MCF 10A (cell line): ENCODE measurements at regions not wholly inside any gene's neighbourhood (a gene's known extent, or its start where the extent isn't known, plus 50 kb on each side); places are given as distances from the start of the nearest gene placed in this dataset.

Experiments used
- BruUV-seq: library from RNA; stranded (reverse); fragments of 400-500 nt; replicated peaks from 2 replicates; lab custom pipeline; 2021; lab: Mats Ljungman, UMichigan
- CTCF ChIA-PET: fragments of 300-600 bp; sonication (Branson Sonifier 250); formaldehyde crosslinking; extraction: SDS; loops from one replicate; lab custom pipeline; 2021; ENCODE audit warnings: antibody characterized with exemption, inconsistent platforms; lab: Yijun Ruan, JAX
- POLR2A ChIA-PET: fragments of 300-600, 350-650 bp; sonication (Branson Sonifier 250); formaldehyde crosslinking; extraction: SDS; loops from one replicate; lab custom pipeline; 2020; ENCODE audit warnings: antibody characterized with exemption, inconsistent platforms; lab: Yijun Ruan, JAX
- DNase-seq: peaks from one replicate; pipeline ENCODE4 v3.0.0-alpha.2; 2018; ENCODE audit not compliant: unreplicated experiment
- H3K27ac Mint-ChIP-seq: one replicate; pipeline ENCODE4 v1.8.0; 2022; ENCODE audit warnings: mild to moderate bottlenecking, low read depth, mixed read lengths; ENCODE audit not compliant: unreplicated experiment
- H3K27me3 Mint-ChIP-seq: one replicate; pipeline ENCODE4 v1.8.0; 2022; ENCODE audit warnings: mixed read lengths; ENCODE audit not compliant: insufficient read depth, unreplicated experiment
- H3K36me3 Mint-ChIP-seq: one replicate; pipeline ENCODE4 v1.8.0; 2022; ENCODE audit warnings: mild to moderate bottlenecking, moderate library complexity, mixed read lengths; ENCODE audit not compliant: insufficient read depth, unreplicated experiment
- H3K4me1 Mint-ChIP-seq: one replicate; pipeline ENCODE4 v1.8.0; 2022; ENCODE audit warnings: mixed read lengths; ENCODE audit not compliant: insufficient read depth, unreplicated experiment
- H3K4me3 Mint-ChIP-seq: one replicate; pipeline ENCODE4 v1.8.0; 2022; ENCODE audit warnings: mild to moderate bottlenecking, moderate library complexity, mixed read lengths; ENCODE audit not compliant: unreplicated experiment
- H3K9me3 Mint-ChIP-seq: one replicate; pipeline ENCODE4 v1.8.0; 2022; ENCODE audit warnings: mixed read lengths; ENCODE audit not compliant: unreplicated experiment
- CTCF ChIP-seq: fragments of 200-600 bp; IDR thresholded peaks from one replicate; pipeline ENCODE4 v1.8.0; 2022; ENCODE audit warnings: antibody characterized with exemption, mild to moderate bottlenecking; ENCODE audit not compliant: unreplicated experiment
- intact Hi-C: fragments of 100-400 bp; cut with micrococcal nuclease; formaldehyde crosslinking; loops from 2 replicates; pipeline ENCODE4 v1.14.1; 2022

GRCh38 chr5:171596391-171596878 is 177.0 kb downstream of the FGF18 start:
- Mint-ChIP-seq H3K36me3 (no peaks in the 10 kb centered on the region), H3K27me3 (no peaks in the 10 kb centered on the region), H3K4me1 (peaks cover 25% of the 10 kb centered on the region), H3K27ac (no peak overlapping the region), H3K4me3 (no peak overlapping the region), H3K9me3 (no peaks in the 10 kb centered on the region)
- peak; percentile 97 for DNase-seq
- ChIA-PET CTCF (interaction anchor here (1.3 kb wide), 1 partner anchor 178 kb away, joined by 4 read pairs; the partner anchor contains the start of gene FGF18), POLR2A (interaction anchor here (2.2 kb wide), 1 partner anchor 24 kb away, joined by 7 read pairs; no protein-coding TSS in a partner anchor)
- no peak for TF ChIP-seq CTCF
- no TSS peak for BruUV-seq
- intact Hi-C loops, result no loop called here

GRCh38 chr5:171597946-171598640 is 178.6 kb downstream of the FGF18 start:
- no peak overlapping the region for H3K27ac Mint-ChIP-seq
- BruUV-seq, result no TSS peak
- H3K4me1 Mint-ChIP-seq, result peaks cover 25% of the 10 kb centered on the region
- POLR2A ChIA-PET, result interaction anchor here (0.6 kb wide), 1 partner anchor 41 kb away, joined by 3 read pairs; no protein-coding TSS in a partner anchor
- TF ChIP-seq CTCF, result no peak
- H3K4me3 Mint-ChIP-seq, result no peak overlapping the region
- H3K27me3 Mint-ChIP-seq, result no peaks in the 10 kb centered on the region
- intact Hi-C loops, result no loop called here
- no peaks in the 10 kb centered on the region for H3K36me3 Mint-ChIP-seq
- H3K9me3 Mint-ChIP-seq, result no peaks in the 10 kb centered on the region
- peak; percentile 23 for DNase-seq
- CTCF ChIA-PET, result interaction anchor here (0.9 to 1.0 kb wide), 2 partner anchors 8 to 171 kb away, joined by 3 to 4 read pairs; no protein-coding TSS in a partner anchor

GRCh38 chr5:171598641-171599152 is 179.2 kb downstream of the FGF18 start:
- intact Hi-C loops, result no loop called here
- no peak for TF ChIP-seq CTCF
- DNase-seq, result no peak
- ChIA-PET CTCF (no interaction called here), POLR2A (no interaction called here)
- no peak overlapping the region for H3K27ac Mint-ChIP-seq
- peaks cover 2% of the 10 kb centered on the region for H3K27me3 Mint-ChIP-seq
- BruUV-seq, result no TSS peak
- peaks cover 25% of the 10 kb centered on the region for H3K4me1 Mint-ChIP-seq
- H3K4me3 Mint-ChIP-seq, result no peak overlapping the region
- no peaks in the 10 kb centered on the region for H3K9me3 Mint-ChIP-seq
- no peaks in the 10 kb centered on the region for H3K36me3 Mint-ChIP-seq

GRCh38 chr5:171599411-171599810 is 180.0 kb downstream of the FGF18 start:
- no TSS peak for BruUV-seq
- no peak for DNase-seq
- H3K27ac Mint-ChIP-seq, result no peak overlapping the region
- TF ChIP-seq CTCF, result no peak
- intact Hi-C loops, result no loop called here
- H3K4me1 Mint-ChIP-seq, result peaks cover 25% of the 10 kb centered on the region
- POLR2A ChIA-PET, result no interaction called here
- no peaks in the 10 kb centered on the region for H3K36me3 Mint-ChIP-seq
- no peak overlapping the region for H3K4me3 Mint-ChIP-seq
- H3K9me3 Mint-ChIP-seq, result no peaks in the 10 kb centered on the region
- CTCF ChIA-PET, result no interaction called here
- peaks cover 9% of the 10 kb centered on the region for H3K27me3 Mint-ChIP-seq
